ENCODE measurements at regions not wholly inside any gene's neighbourhood (a gene's known extent, or its start where the extent isn't known, plus 50 kb on each side); places are given as distances from the start of the nearest gene placed in this dataset.
"Not testable (repeated sequence)": the region's sequence is repeated elsewhere in the genome, so short reads cannot be mapped to it uniquely, and the experiment has no call there.

DNA sequence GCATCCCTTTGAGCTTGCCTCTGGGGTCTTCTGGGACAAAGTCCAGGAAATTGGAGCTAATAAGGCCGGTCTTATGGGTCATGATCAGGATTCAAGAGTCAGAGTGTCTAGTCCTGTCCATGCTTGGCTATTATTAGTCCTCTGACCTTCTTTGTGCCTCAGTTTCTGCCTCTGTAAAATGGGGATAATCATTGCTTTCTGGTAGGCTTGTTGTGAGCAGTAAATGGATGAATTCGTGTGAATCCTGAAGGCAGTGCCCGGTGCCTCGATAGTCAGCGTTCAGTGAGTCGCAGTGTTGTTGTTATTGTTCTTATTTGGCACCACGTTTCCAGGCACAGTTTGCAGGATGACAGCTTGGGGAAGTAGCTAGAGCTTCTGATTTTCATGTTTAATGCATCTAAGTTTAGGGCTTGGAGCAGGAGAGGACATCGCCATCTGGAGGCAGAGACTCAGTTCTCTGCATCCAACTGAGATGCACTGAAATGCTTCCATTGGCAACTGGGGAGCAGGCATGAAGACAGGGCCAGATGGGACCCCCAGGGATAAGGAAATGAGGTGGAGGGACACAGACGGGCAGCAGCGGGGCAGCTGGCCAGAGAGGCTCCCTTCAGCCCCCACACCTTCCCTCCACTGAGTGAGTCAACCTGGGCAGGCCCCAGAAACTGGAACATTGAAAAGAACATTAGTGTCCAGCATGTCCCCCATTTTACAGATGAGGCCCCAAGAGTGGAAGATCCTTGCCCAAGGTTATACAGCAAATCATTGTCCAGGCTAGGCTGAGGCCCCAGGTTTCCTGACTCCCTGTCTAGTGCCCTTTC lies 160.3 kb downstream of the PTPRU start:
- DNase-seq = no peak

- DNase-seq = no peak
Measured at GRCh38 chr1:29395736-29396437, 159.6 kb downstream of the PTPRU start.

- DNase-seq = no peak
Measured at GRCh38 chr1:29394521-29395225, 158.4 kb downstream of the PTPRU start.

- DNase-seq = no peak
Measured at GRCh38 chr1:29393451-29393826, 157.1 kb downstream of the PTPRU start.

DNA sequence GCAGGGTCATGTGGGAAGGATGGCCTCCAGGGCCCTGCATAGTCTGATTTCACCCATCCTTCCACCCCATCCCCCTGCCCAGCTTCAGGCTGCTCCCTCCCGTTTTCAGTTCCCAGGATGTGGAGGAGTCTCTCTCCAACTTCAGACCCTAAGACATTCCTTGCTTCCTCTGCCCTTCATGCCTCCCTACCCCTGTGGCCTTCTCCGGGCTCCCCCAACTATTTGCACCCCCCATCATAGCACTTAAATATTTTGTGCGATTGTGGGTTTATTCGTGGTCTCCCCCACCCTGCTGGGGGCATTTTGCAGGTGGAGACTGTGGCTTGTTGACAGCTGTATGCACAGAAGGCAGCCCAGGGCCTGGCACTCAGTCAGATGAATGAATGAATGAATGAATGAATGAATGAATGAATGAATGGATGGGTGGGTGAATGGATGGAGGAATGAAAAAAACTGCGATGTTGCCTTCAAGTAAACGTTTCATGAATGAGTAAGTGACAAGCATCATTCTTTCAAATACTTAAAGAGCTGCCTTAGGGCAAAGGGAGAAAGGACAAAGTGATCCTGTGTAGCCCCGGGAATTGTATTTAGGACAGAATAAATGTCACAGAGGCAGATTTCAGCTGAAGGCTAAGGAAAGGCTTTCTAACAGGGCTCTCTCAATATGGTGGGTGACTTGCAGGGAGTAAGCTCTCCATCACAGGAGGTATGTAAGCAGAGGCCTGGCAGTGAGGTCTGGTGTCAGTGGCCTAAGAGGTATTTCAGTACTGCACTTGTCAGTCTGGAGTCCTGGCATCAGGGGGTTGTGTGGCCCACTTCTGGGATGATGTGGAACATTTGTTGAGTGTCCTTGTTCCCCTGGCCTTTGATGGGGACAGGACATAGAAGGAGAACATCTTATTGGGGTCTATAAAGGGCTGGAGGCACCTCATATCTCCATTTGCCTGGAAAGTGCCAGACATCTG lies 156.4 kb downstream of the PTPRU start:
- DNase-seq = no peak

GRCh38 chr1:29392036-29392435 lies 155.7 kb downstream of the PTPRU start:
- DNase-seq = no peak

GRCh38 chr1:29391362-29391880 lies 155.1 kb downstream of the PTPRU start:
- no peak for DNase-seq

DNA sequence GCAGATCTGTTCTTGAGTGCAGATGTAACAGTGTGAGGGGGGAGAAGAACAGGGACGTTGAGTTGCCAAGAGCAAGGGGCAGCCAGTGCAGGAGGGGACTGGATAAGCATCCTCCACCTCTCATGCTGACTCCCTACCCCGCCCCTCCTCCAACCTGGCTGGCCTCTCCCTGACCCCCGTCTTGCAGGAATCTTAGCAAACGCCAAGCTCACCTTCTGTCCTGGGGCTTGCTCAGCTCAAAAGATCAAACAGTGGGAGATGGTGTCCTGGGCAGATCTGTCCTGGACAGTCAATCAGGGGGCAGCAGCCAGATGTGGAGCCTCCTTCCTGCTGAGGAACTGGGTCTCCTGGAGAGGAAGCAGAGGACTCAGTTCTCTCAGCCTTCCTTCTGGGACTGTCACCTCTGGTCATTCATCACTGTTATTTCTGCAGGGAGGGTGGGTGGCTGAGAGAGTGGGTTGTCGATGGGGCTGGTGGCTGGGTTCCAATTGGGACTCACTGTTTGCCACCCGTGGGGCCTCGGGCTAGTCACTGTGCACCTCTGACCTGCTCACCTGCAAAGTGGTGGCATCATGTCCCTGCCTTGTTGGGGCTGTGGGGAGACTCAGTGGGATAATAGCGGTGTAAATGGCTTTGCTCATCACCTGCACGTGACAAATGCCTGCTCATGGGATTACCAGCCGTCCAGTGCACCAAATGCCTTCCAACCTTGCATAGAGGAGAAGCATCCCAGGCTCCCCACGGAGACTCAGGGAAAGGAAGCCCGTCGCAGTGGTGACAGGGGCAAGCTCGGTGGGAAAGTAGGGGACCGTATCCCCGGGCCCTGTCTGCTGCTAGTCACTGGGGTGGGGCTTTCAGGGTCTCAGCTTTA lies 154.4 kb downstream of the PTPRU start:
- no peak for DNase-seq

GRCh38 chr1:29390075-29390474 lies 153.8 kb downstream of the PTPRU start:
- no peak for DNase-seq

GRCh38 chr1:29389533-29390041 lies 153.3 kb downstream of the PTPRU start:
- DNase-seq = no peak

GRCh38 chr1:29388884-29389283 lies 152.6 kb downstream of the PTPRU start:
- DNase-seq = no peak

- DNase-seq = no peak
Measured at GRCh38 chr1:29388170-29388569, 151.8 kb downstream of the PTPRU start.

- DNase-seq = no peak
Measured at GRCh38 chr1:29387210-29387609, 150.9 kb downstream of the PTPRU start.

DNA sequence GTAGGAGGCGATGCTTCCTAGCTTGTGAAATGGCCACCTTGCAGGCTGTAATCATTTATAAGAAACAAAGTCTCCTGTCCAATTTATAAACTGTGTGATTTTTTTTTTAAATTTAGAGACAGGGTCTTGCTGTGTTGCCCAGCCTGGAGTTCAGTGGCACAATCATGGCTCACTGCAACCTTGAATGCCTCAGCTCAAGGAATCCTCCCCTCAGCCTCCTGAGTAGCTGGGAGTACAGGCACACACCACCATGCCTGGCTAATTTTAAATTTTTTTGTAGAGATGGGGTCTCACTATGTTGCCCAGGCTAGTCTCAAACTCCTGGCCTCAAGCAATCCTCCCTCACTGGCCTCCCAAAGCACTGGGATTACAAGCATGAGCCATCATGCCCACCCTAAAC lies 150.1 kb downstream of the PTPRU start:
- DNase-seq = not testable (repeated sequence)

DNA sequence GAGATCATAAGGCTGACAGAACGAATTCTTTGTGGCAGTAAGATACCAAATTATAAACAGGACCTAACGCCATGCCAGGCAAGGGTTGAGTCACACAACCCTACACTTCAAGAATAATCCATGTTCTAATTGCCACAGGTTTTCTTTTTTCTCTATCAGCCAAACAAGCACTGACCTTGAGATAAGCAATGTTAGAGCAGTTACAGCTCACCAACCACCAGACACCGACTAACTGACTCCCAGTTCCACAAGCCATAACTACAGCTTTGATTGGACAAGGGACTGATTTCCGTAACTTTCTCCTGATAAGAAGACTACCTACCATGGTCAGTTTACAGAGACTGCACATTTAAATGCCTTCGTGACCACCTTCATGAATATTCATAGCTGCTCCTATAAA lies 149.6 kb downstream of the PTPRU start:
- no peak for DNase-seq

- DNase-seq = no peak
Measured at GRCh38 chr1:29384496-29385015, 148.2 kb downstream of the PTPRU start.

DNA sequence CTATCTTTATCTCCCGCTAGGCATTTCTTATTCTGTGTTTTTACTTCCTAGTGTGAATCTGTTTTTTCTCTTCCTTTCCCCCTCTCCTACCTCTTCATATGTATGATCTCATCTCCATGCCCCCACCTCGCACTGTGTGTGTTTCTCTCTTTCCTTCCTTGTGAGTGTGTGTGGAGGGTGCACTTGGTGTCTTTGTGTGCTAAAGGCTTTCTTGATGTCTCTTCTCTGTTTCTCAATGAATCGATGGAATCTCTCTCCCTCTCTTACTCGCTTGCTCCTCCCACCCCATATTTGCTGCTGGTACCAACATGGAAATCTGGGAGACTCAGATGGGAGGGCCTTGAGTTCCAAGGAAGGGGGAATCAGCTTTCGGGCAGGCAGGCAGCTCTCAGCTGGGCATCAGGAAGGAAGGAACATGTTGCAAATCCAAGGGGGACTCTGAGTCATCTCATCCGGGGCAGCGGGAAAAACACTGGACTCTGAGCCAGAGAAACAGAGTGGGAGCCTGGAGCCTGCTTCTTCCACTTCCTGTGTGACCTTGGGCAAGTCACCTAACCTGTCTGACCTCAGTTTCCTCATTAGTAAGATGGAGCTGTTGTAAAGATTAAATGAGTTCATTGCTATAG lies 147.5 kb downstream of the PTPRU start:
- DNase-seq = no peak

DNA sequence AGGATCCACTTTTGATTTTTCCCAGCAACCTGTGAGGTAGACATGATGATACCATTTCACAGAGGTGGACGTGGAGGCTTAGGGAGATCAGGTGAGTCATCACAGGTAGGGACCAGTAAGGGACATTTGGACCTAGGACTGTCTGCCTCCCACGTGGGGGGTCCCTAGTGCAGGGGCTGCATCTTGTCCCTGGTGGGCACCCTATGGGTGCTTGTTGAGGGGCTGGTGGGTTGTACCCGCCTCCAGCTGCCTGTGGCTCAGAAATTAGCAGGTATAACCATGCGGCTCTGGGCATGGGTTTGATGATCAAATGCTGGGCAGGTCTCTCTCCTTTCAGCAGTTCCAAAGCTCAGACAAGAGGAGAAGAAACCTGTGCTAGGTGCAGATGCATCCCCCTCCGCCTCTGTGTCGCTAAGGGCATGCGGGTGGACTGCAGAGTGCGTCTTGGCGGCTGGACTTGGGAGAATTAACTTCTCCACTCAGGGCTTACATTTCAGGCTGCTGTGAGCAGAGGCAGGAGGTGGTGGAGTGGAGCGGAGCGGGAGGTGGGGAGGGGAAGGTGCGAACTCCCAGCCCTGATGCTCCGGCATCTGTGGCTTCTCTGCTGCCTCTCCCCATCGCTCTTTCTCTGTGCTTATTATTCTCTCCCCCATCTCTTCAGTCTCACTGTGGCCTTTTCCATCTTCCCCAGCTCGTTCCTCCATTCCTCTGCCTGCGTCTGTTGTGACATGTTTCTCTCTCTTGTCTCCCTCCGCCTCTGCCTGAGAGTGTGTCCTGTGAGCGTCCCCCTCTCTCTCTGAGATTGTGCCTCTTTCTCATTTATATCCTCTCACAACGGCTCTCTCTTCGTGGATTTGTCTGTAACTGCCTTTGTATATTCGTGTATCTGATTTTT lies 146.8 kb downstream of the PTPRU start:
- no peak for DNase-seq

- DNase-seq = no peak
Measured at GRCh38 chr1:29381426-29381825, 145.1 kb downstream of the PTPRU start.
